CD14-positive monocyte (primary cell): ENCODE measurements at regions not wholly inside any gene's neighbourhood (a gene's known extent, or its start where the extent isn't known, plus 50 kb on each side); places are given as distances from the start of the nearest gene placed in this dataset.

Source experiments
- DNase-seq, 3 donors: peaks; one replicate each; pipeline ENCODE4 v3.0.0-alpha.2; 2011 to 2022
- H2AFZ ChIP-seq: 2 replicates; pipeline ENCODE4 v1.6.0; 2012; ENCODE audit warnings: mild to moderate bottlenecking, low read depth, low read length, inconsistent platforms; ENCODE audit not compliant: insufficient read depth, poor library complexity, severe bottlenecking
- H3K27ac ChIP-seq, 2 donors: 1 replicate in 1 of 2; 2 replicates in 1 of 2; pipeline ENCODE4 v1.5.1; 2012 to 2013; ENCODE audit warnings: low read length in 2 of 2, control low read depth in 1 of 2, inconsistent platforms in 1 of 2, low read depth in 1 of 2, mild to moderate bottlenecking in 1 of 2
- H3K27me3 ChIP-seq, 2 donors: one replicate each; pipeline versions ENCODE4 v1.6.0 to v1.6.1; 2011 to 2013; ENCODE audit warnings: low read length in 2 of 2; ENCODE audit not compliant: control insufficient read depth in 2 of 2, insufficient read depth in 2 of 2
- H3K36me3 ChIP-seq, 2 donors: replicated peaks in 1 of 2; 1 replicate in 1 of 2; 2 replicates in 1 of 2; pipeline versions ENCODE4 v1.5.1 to v1.6.1; 2012 to 2013; ENCODE audit warnings: low read length in 2 of 2, control low read depth in 1 of 2, inconsistent platforms in 1 of 2, mild to moderate bottlenecking in 1 of 2; ENCODE audit not compliant: insufficient read depth in 2 of 2, control insufficient read depth in 1 of 2
- H3K4me1 ChIP-seq, 2 donors: 1 replicate in 1 of 2; 2 replicates in 1 of 2; pipeline versions ENCODE4 v1.5.1 to v1.6.1; 2012 to 2013; ENCODE audit warnings: low read length in 2 of 2, control low read depth in 1 of 2, inconsistent platforms in 1 of 2, mild to moderate bottlenecking in 1 of 2, moderate library complexity in 1 of 2; ENCODE audit not compliant: insufficient read depth in 2 of 2, control insufficient read depth in 1 of 2
- H3K4me2 ChIP-seq: replicated peaks from 2 replicates; pipeline ENCODE3; 2012; ENCODE audit warnings: low read length, moderate library complexity, mild to moderate bottlenecking; ENCODE audit not compliant: poor library complexity, severe bottlenecking; ENCODE audit errors: extremely low read depth
- H3K4me3 ChIP-seq, 3 experiments: fragments of 200-600 bp in 1 of 3; sonication (generic) in 1 of 3; replicated peaks in 1 of 3; 1 replicate in 2 of 3; 2 replicates in 1 of 3; pipeline ENCODE4 v1.5.1; 2011 to 2013; ENCODE audit warnings: low read length in 3 of 3, mild to moderate bottlenecking in 3 of 3, control low read depth in 2 of 3, low read depth in 2 of 3, inconsistent platforms in 1 of 3, moderate library complexity in 1 of 3
- H3K79me2 ChIP-seq: 2 replicates; pipeline ENCODE4 v1.6.0; 2012; ENCODE audit warnings: mild to moderate bottlenecking, control low read depth, inconsistent platforms, low read length, moderate library complexity; ENCODE audit not compliant: insufficient read depth
- H3K9ac ChIP-seq: 2 replicates; pipeline ENCODE4 v1.6.0; 2017; ENCODE audit warnings: low read length, mild to moderate bottlenecking; ENCODE audit not compliant: insufficient read depth, poor library complexity, severe bottlenecking
- H3K9me3 ChIP-seq, 2 donors: replicated peaks in 1 of 2; 1 replicate in 1 of 2; 2 replicates in 1 of 2; pipeline versions ENCODE4 v1.5.1 to v1.6.1; 2012 to 2013; ENCODE audit warnings: low read length in 2 of 2, control low read depth in 1 of 2; ENCODE audit not compliant: control insufficient read depth in 1 of 2, insufficient read depth in 1 of 2
- H4K20me1 ChIP-seq: 2 replicates; pipeline ENCODE4 v1.6.0; 2012; ENCODE audit warnings: mild to moderate bottlenecking, low read length, control low read depth, moderate library complexity; ENCODE audit not compliant: insufficient read depth
- H3K27ac Mint-ChIP-seq, 7 donors: one replicate each; pipeline ENCODE4 v1.8.0; 2020; ENCODE audit warnings: mild to moderate bottlenecking in 7 of 7, mixed read lengths in 7 of 7, moderate library complexity in 6 of 7, inconsistent platforms in 2 of 7
- H3K27me3 Mint-ChIP-seq, 3 donors: one replicate each; pipeline ENCODE4 v1.8.0; 2021 to 2022; ENCODE audit warnings: low read depth in 3 of 3, mild to moderate bottlenecking in 3 of 3, mixed read lengths in 3 of 3, moderate library complexity in 3 of 3, inconsistent platforms in 1 of 3
- H3K36me3 Mint-ChIP-seq, 2 donors: one replicate each; pipeline ENCODE4 v1.8.0; 2020; ENCODE audit warnings: mixed read lengths in 2 of 2, inconsistent platforms in 1 of 2, mild to moderate bottlenecking in 1 of 2
- H3K4me1 Mint-ChIP-seq: one replicate; pipeline ENCODE4 v1.8.0; 2020; ENCODE audit warnings: mild to moderate bottlenecking, mixed read lengths
- H3K4me3 Mint-ChIP-seq, 2 donors: one replicate each; pipeline ENCODE4 v1.8.0; 2020; ENCODE audit warnings: mild to moderate bottlenecking in 2 of 2, mixed read lengths in 2 of 2, moderate library complexity in 1 of 2
- H3K9me3 Mint-ChIP-seq, 7 donors: one replicate each; pipeline ENCODE4 v1.8.0; 2020 to 2022; ENCODE audit warnings: mixed read lengths in 7 of 7, mild to moderate bottlenecking in 6 of 7, moderate library complexity in 6 of 7, inconsistent platforms in 2 of 7
- WGBS: methylation state at CpG from one replicate; pipeline ENCODE4 v1.1.5; 2013; ENCODE audit warnings: missing lambda C conversion rate; ENCODE audit not compliant: insufficient coverage; 5-methylcytosine and 5-hydroxymethylcytosine counted together
- intact Hi-C, 2 donors: fragments of 100-400 bp; cut with micrococcal nuclease; formaldehyde crosslinking; loops; one replicate each; pipeline versions ENCODE4 v1.15.0 to v1.15.1; 2023
- TF ChIP-seq, protein P1 (sequence below): fragments of 200-600 bp; IDR thresholded peaks from one replicate; pipeline ENCODE4 v1.8.0; 2022; ENCODE audit warnings: antibody characterized with exemption, mild to moderate bottlenecking

DNA sequence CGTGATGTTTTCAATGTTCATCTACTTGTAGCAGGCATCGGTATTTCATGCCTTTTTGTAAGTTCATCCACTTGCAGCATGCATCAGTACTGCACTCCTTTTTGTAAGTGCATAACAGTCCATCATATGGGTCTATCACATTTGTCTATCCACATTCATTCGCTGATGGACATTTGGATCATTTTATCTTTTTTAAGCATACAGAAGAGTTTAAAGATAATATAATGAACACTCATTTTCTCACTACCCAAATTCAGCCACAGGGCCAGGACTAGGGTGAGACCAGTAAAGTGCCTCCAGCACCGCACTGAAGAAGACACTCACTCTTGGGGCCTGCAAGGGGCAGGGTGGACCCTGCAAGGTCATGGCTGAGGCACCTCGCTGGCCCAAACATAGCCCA lies 309.6 kb downstream of the UACA start:
- Histone ChIP-seq H3K4me1 (peaks cover 1 to 2% of the 10 kb centered on the region in 2 donors), H3K36me3 (no peaks in the 10 kb centered on the region), H3K9me3 (no peaks in the 10 kb centered on the region), H3K27ac (no peak overlapping the region), H3K27me3 (no peaks in the 10 kb centered on the region), H3K79me2 (no peaks in the 10 kb centered on the region), H3K4me2 (no peak overlapping the region), H3K4me3 (no peak overlapping the region), H4K20me1 (no peaks in the 10 kb centered on the region), H2AFZ (no peak overlapping the region), H3K9ac (no peak overlapping the region)
- H3K4me1 Mint-ChIP-seq, result peaks cover 4% of the 10 kb centered on the region
- no peak overlapping the region for H3K27ac Mint-ChIP-seq
- H3K36me3 Mint-ChIP-seq, result no peaks in the 10 kb centered on the region
- 100% methylated on average over 2 of the region's 5 CpGs for whole genome bisulfite sequencing
- H3K27me3 Mint-ChIP-seq, result peaks cover 14 to 18% (median 15%) of the 10 kb centered on the region in 3 donors
- peaks cover 0 to 4% (median 0%) of the 10 kb centered on the region in 7 donors for H3K9me3 Mint-ChIP-seq
- no peak for DNase-seq
- no peak overlapping the region for H3K4me3 Mint-ChIP-seq
- intact Hi-C loops, result no loop called here
- TF ChIP-seq, protein P1, sequence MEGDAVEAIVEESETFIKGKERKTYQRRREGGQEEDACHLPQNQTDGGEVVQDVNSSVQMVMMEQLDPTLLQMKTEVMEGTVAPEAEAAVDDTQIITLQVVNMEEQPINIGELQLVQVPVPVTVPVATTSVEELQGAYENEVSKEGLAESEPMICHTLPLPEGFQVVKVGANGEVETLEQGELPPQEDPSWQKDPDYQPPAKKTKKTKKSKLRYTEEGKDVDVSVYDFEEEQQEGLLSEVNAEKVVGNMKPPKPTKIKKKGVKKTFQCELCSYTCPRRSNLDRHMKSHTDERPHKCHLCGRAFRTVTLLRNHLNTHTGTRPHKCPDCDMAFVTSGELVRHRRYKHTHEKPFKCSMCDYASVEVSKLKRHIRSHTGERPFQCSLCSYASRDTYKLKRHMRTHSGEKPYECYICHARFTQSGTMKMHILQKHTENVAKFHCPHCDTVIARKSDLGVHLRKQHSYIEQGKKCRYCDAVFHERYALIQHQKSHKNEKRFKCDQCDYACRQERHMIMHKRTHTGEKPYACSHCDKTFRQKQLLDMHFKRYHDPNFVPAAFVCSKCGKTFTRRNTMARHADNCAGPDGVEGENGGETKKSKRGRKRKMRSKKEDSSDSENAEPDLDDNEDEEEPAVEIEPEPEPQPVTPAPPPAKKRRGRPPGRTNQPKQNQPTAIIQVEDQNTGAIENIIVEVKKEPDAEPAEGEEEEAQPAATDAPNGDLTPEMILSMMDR, result no peak

DNA sequence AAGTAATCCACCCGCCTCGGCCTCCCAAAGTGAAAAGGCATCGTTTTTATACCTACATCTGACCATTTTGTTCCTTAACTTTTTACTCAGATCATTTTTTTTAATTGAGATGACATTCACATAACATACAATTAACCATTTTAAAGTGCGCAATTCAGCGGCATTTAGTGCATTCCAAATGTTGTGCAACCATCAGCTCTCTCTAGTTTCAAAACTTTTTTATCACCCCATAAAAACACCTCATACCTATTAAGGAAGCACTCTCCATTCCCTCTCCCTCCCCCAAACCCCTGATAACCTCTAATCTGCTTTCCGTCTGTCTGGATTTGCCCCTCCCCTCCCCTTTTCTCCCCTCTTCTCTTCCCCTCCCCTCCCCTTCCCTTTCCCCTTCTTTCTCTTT lies 310.1 kb downstream of the UACA start:
- peaks cover 17 to 21% (median 20%) of the 10 kb centered on the region in 3 donors for H3K27me3 Mint-ChIP-seq
- no peaks in the 10 kb centered on the region for H3K9me3 ChIP-seq
- DNase-seq, result no peak
- no peak overlapping the region for H3K27ac ChIP-seq
- TF ChIP-seq, protein P1, result no peak
- no peak overlapping the region for H3K9ac ChIP-seq
- H3K4me1 Mint-ChIP-seq, result peaks cover 8% of the 10 kb centered on the region
- H3K27ac Mint-ChIP-seq, result no peak overlapping the region
- 66% methylated on average over 6 of the region's 6 CpGs for WGBS
- H3K4me1 ChIP-seq, result peaks cover 6% of the 10 kb centered on the region in 2 donors
- H3K4me3 ChIP-seq, result no peak overlapping the region
- no peaks in the 10 kb centered on the region for H3K79me2 ChIP-seq
- intact Hi-C loops, result no loop called here
- no peak overlapping the region for H3K4me3 Mint-ChIP-seq
- no peaks in the 10 kb centered on the region for H3K36me3 ChIP-seq
- H3K4me2 ChIP-seq, result no peak overlapping the region
- peaks cover 0 to 2% of the 10 kb centered on the region in 2 donors for H3K36me3 Mint-ChIP-seq
- H4K20me1 ChIP-seq, result no peaks in the 10 kb centered on the region
- H2AFZ ChIP-seq, result no peak overlapping the region
- peaks cover 0 to 4% (median 0%) of the 10 kb centered on the region in 7 donors for H3K9me3 Mint-ChIP-seq
- no peaks in the 10 kb centered on the region for H3K27me3 ChIP-seq
